HCT116 (cell line): ENCODE measurements at regions not wholly inside any gene's neighbourhood (a gene's known extent, or its start where the extent isn't known, plus 50 kb on each side); places are given as distances from the start of the nearest gene placed in this dataset.

Experiments used
- ATAC-seq: fragments of 200-7000 bp; cut with Tn5 transposase; 2 replicates; pipeline ENCODE4 v1.9.1; 2020; ENCODE audit warnings: mild to moderate bottlenecking, moderate library complexity
- BruUV-seq: library from RNA; stranded (reverse); fragments of 400-500 nt; replicated peaks from 2 replicates; lab custom pipeline; 2021; lab: Mats Ljungman, UMichigan
- CTCF ChIA-PET: fragments of 300-600 bp; sonication (Branson Sonifier 250); formaldehyde crosslinking; loops from one replicate; lab custom pipeline; 2021; ENCODE audit warnings: antibody characterized with exemption; lab: Charles Lee
- POLR2A ChIA-PET: fragments of 300-600, 350-600 bp; sonication (Branson Sonifier 250); formaldehyde crosslinking; loops from one replicate; lab custom pipeline; 2021; ENCODE audit warnings: antibody characterized with exemption; lab: Charles Lee
- RAD21 ChIA-PET, 2 experiments: fragments of 300-600 bp; sonication (Branson Sonifier 250); formaldehyde crosslinking; loops; one replicate each; lab custom pipeline; 2023; ENCODE audit warnings: low total read pairs in 2 of 2; ENCODE audit not compliant: uncharacterized antibody in 2 of 2, unreplicated experiment in 2 of 2, low non-redundant PET in 1 of 2; lab: Charles Lee
- DNase-seq: peaks from one replicate; pipeline ENCODE4 v3.0.0-alpha.2; 2010; ENCODE audit warnings: low read depth, low spot score
- H2AFZ ChIP-seq: fragments of 200-600 bp; shearing (Covaris generic), sonication (generic); 2 replicates; pipeline ENCODE4 v1.6.1; 2017; ENCODE audit warnings: low read depth, mixed run types, mixed read lengths, antibody characterized with exemption, low read length; ENCODE audit not compliant: poor library complexity, severe bottlenecking
- H3K27ac ChIP-seq: 2 replicates; pipeline ENCODE4 v1.5.1; 2012; ENCODE audit warnings: low read depth, low read length
- H3K27me3 ChIP-seq: fragments of 200-600 bp; sonication (generic); 2 replicates; pipeline ENCODE4 v1.6.1; 2016; ENCODE audit warnings: mixed run types, low read length, mixed read lengths; ENCODE audit not compliant: insufficient read depth
- H3K36me3 ChIP-seq, 2 experiments: fragments of 200-500 bp in 1 of 2; fragments of 200-600 bp in 1 of 2; sonication (Bioruptor generic) in 1 of 2; sonication (generic) in 1 of 2; 2 replicates each; pipeline versions ENCODE4 v1.5.1 to v1.6.1; 2014 to 2016; ENCODE audit warnings: low read length in 2 of 2, inconsistent platforms in 1 of 2, mixed read lengths in 1 of 2, mixed run types in 1 of 2; ENCODE audit not compliant: insufficient read depth in 2 of 2, control insufficient read depth in 1 of 2
- H3K4me1 ChIP-seq, 2 experiments: fragments of 200-600 bp in 1 of 2; sonication (generic) in 1 of 2; 2 replicates each; pipeline versions ENCODE4 v1.5.1 to v1.6.1; 2012 to 2017; ENCODE audit warnings: low read length in 2 of 2, inconsistent platforms in 1 of 2, mild to moderate bottlenecking in 1 of 2, mixed read lengths in 1 of 2, mixed run types in 1 of 2, moderate library complexity in 1 of 2; ENCODE audit not compliant: insufficient read depth in 2 of 2, control insufficient read depth in 1 of 2
- H3K4me2 ChIP-seq: fragments of 200-600 bp; sonication (generic); 2 replicates; pipeline ENCODE4 v1.6.1; 2017; ENCODE audit warnings: mixed run types, low read length, mixed read lengths
- H3K4me3 ChIP-seq, 2 experiments: fragments of 200-600 bp in 1 of 2; sonication (generic) in 1 of 2; replicated peaks in 1 of 2; 2 replicates each; pipeline ENCODE4 v1.5.1; 2011 to 2016; ENCODE audit warnings: low read length in 2 of 2, control low read depth in 1 of 2, low read depth in 1 of 2, mild to moderate bottlenecking in 1 of 2, mixed read lengths in 1 of 2, mixed run types in 1 of 2
- H3K79me2 ChIP-seq: fragments of 200-600 bp; sonication (generic); 2 replicates; pipeline ENCODE4 v1.6.1; 2017; ENCODE audit warnings: mild to moderate bottlenecking, mixed run types, low read length, moderate library complexity, mixed read lengths; ENCODE audit not compliant: insufficient read depth
- H3K9ac ChIP-seq: fragments of 200-600 bp; sonication (generic); 2 replicates; pipeline ENCODE4 v1.6.1; 2016; ENCODE audit warnings: low read length, mixed read lengths
- H3K9me2 ChIP-seq: fragments of 200-600 bp; sonication (generic), shearing (Covaris generic); 2 replicates; pipeline ENCODE4 v1.6.1; 2017; ENCODE audit warnings: mixed run types, mild to moderate bottlenecking, moderate library complexity; ENCODE audit not compliant: insufficient read depth
- H3K9me3 ChIP-seq, 2 experiments: fragments of 200-500 bp in 1 of 2; fragments of 200-600 bp in 1 of 2; sonication (Bioruptor generic) in 1 of 2; sonication (generic) in 1 of 2; 2 replicates each; pipeline ENCODE4 v1.6.1; 2014 to 2017; ENCODE audit warnings: low read length in 2 of 2, mixed read lengths in 2 of 2, inconsistent platforms in 1 of 2, low read depth in 1 of 2, mild to moderate bottlenecking in 1 of 2, mixed run types in 1 of 2, moderate library complexity in 1 of 2; ENCODE audit not compliant: control insufficient read depth in 1 of 2, insufficient read depth in 1 of 2
- H4K20me1 ChIP-seq: fragments of 200-600 bp; sonication (generic), shearing (Covaris generic); 2 replicates; pipeline ENCODE4 v1.6.1; 2017; ENCODE audit warnings: mixed run types, mild to moderate bottlenecking, moderate library complexity; ENCODE audit not compliant: insufficient read depth
- CBX3 ChIP-seq: IDR thresholded peaks from 2 replicates; pipeline ENCODE4 v1.6.1; 2012; ENCODE audit warnings: low read depth
- CEBPB ChIP-seq: IDR thresholded peaks from 2 replicates; pipeline ENCODE4 v1.6.1; 2012; ENCODE audit warnings: low read depth
- EGR1 ChIP-seq: IDR thresholded peaks from 2 replicates; pipeline ENCODE4 v1.6.1; 2012; ENCODE audit warnings: low read depth
- ELF1 ChIP-seq: IDR thresholded peaks from 2 replicates; pipeline ENCODE4 v1.6.1; 2012; ENCODE audit warnings: low read depth, borderline replicate concordance
- EZH2 ChIP-seq: fragments of 200-600 bp; sonication (generic); IDR thresholded peaks from 2 replicates; pipeline ENCODE4 v1.6.1; 2017; ENCODE audit warnings: antibody characterized with exemption, mixed run types
- POLR2A ChIP-seq: IDR thresholded peaks from 2 replicates; pipeline ENCODE4 v1.7.0; 2011; ENCODE audit warnings: borderline replicate concordance; ENCODE audit not compliant: insufficient read depth, insufficient read length; ENCODE audit errors: extremely low read depth
- RAD21 ChIP-seq: IDR thresholded peaks from 2 replicates; pipeline ENCODE4 v1.6.1; 2012; ENCODE audit warnings: low read depth, mild to moderate bottlenecking
- SIN3A ChIP-seq: IDR thresholded peaks from 2 replicates; pipeline ENCODE4 v1.6.1; 2012; ENCODE audit warnings: low read depth
- SP1 ChIP-seq: IDR thresholded peaks from 2 replicates; pipeline ENCODE4 v1.6.1; 2012; ENCODE audit warnings: low read depth
- SRF ChIP-seq: IDR thresholded peaks from 2 replicates; pipeline ENCODE4 v1.6.1; 2012; ENCODE audit warnings: low read depth
- YY1 ChIP-seq: IDR thresholded peaks from 2 replicates; pipeline ENCODE4 v1.6.1; 2011; ENCODE audit warnings: low read length, low read depth, moderate library complexity, mild to moderate bottlenecking; ENCODE audit not compliant: insufficient replicate concordance; ENCODE audit errors: extremely low read depth
- ZNF274 ChIP-seq: fragments of 200-500 bp; sonication (Bioruptor generic); IDR thresholded peaks from 2 replicates; pipeline ENCODE4 v1.6.1; 2014; ENCODE audit warnings: mild to moderate bottlenecking, low read depth, low read length, inconsistent platforms
- intact Hi-C: fragments of 100-400 bp; cut with micrococcal nuclease; formaldehyde crosslinking; loops from 2 replicates; pipeline ENCODE4 v1.10.0; 2022
- TF ChIP-seq, protein P1 (sequence below): IDR thresholded peaks from 2 replicates; pipeline ENCODE4 v1.6.1; 2012
- TF ChIP-seq, protein P2 (sequence below): IDR thresholded peaks from 2 replicates; pipeline ENCODE4 v1.6.1; 2011; ENCODE audit warnings: mild to moderate bottlenecking, low read length, moderate library complexity; ENCODE audit not compliant: insufficient replicate concordance; ENCODE audit errors: extremely low read depth
- TF ChIP-seq, protein P3 (sequence below): IDR thresholded peaks from 2 replicates; pipeline ENCODE4 v1.6.1; 2012

DNA sequence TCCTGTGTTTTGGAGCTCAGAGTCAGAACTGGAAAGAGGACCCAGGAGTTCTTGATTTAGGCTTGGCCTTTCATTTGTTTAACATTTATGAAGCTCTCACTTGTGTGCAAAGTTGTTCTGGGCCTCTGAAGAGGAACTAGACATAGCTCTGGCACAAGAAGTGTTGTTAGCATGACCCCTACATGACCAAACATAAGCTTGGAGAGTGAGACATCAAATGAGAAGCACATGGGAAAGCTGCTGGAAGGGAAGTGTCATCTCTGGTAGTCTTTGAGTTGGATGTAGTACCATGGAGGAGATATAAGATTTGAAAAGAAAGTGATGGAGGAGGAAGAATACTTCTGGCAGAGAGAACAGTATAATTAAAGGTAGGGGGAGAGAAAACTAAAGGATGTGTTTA is 370.1 kb downstream of the ADRA2A start:
- TF ChIP-seq, protein P1, sequence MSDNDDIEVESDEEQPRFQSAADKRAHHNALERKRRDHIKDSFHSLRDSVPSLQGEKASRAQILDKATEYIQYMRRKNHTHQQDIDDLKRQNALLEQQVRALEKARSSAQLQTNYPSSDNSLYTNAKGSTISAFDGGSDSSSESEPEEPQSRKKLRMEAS = no peak
- no peak for TF ChIP-seq CEBPB
- TF ChIP-seq EGR1 = no peak
- TF ChIP-seq SP1 = no peak
- H3K9ac ChIP-seq = no peak overlapping the region
- ATAC-seq (no peak), DNase-seq (no peak)
- no peaks in the 10 kb centered on the region for H3K9me3 ChIP-seq
- ChIA-PET POLR2A (no interaction called here), CTCF (no interaction called here), RAD21 (no interaction called here)
- no peak overlapping the region for H2AFZ ChIP-seq
- H3K36me3 ChIP-seq = no peaks in the 10 kb centered on the region
- no peaks in the 10 kb centered on the region for H3K79me2 ChIP-seq
- H3K27ac ChIP-seq = no peak overlapping the region
- no peaks in the 10 kb centered on the region for H3K27me3 ChIP-seq
- intact Hi-C loops = no loop called here
- H4K20me1 ChIP-seq = no peaks in the 10 kb centered on the region; the same call in 1 of the 2 replicates
- BruUV-seq = no TSS peak
- H3K4me2 ChIP-seq = no peak overlapping the region
- no peaks in the 10 kb centered on the region for H3K9me2 ChIP-seq
- no peak overlapping the region for H3K4me3 ChIP-seq
- H3K4me1 ChIP-seq = no peaks in the 10 kb centered on the region

DNA sequence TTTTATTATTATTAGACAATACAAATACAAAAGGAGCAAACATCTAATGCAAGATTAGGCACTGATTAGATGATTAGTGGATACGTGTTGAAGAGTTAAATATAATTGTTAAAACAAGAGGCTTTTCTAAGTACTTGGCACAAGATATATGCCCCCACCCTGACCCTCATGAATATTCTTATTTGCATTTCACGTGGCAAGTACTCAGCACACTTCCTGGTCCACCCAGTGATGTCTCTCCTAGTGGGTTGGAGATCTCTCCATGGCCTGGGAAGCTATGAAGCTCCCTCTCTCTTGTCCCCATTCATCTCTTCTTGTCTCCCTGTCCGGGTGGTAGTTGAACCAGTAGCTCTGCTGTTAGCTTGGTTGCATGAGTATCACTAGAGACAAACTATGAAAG is 375.3 kb downstream of the ADRA2A start:
- DNase-seq = no peak
- Histone ChIP-seq H3K4me1 (no peaks in the 10 kb centered on the region), H3K4me3 (no peak overlapping the region), H3K9me3 (no peaks in the 10 kb centered on the region), H3K27me3 (no peaks in the 10 kb centered on the region; the same call in 1 of the 2 replicates), H2AFZ (no peak overlapping the region), H3K4me2 (no peak overlapping the region), H3K79me2 (no peaks in the 10 kb centered on the region), H3K9ac (no peak overlapping the region)
- RAD21 ChIA-PET = no interaction called here
- no peak for ATAC-seq
- intact Hi-C loops = no loop called here
- POLR2A ChIA-PET = no interaction called here
- CTCF ChIA-PET = no interaction called here
- no TSS peak for BruUV-seq
- TF ChIP-seq, protein P2, sequence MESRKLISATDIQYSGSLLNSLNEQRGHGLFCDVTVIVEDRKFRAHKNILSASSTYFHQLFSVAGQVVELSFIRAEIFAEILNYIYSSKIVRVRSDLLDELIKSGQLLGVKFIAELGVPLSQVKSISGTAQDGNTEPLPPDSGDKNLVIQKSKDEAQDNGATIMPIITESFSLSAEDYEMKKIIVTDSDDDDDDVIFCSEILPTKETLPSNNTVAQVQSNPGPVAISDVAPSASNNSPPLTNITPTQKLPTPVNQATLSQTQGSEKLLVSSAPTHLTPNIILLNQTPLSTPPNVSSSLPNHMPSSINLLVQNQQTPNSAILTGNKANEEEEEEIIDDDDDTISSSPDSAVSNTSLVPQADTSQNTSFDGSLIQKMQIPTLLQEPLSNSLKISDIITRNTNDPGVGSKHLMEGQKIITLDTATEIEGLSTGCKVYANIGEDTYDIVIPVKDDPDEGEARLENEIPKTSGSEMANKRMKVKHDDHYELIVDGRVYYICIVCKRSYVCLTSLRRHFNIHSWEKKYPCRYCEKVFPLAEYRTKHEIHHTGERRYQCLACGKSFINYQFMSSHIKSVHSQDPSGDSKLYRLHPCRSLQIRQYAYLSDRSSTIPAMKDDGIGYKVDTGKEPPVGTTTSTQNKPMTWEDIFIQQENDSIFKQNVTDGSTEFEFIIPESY = no peak
- TF ChIP-seq CBX3 = no peak
- TF ChIP-seq RAD21 = no peak
- TF ChIP-seq ELF1 = no peak
- TF ChIP-seq EZH2 = no peak
- no peak for TF ChIP-seq EGR1
- TF ChIP-seq YY1 = no peak
- no peak for TF ChIP-seq SP1
- TF ChIP-seq, protein P1 = no peak
- no peak for TF ChIP-seq POLR2A
- TF ChIP-seq ZNF274 = no peak
- TF ChIP-seq SRF = no peak
- TF ChIP-seq SIN3A = no peak
- no peak for TF ChIP-seq CEBPB
- TF ChIP-seq, protein P3, sequence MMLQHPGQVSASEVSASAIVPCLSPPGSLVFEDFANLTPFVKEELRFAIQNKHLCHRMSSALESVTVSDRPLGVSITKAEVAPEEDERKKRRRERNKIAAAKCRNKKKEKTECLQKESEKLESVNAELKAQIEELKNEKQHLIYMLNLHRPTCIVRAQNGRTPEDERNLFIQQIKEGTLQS = no peak
- TF ChIP-seq, all 23 proteins: peak for 0
- no peaks in the 10 kb centered on the region for H3K9me2 ChIP-seq
- H3K36me3 ChIP-seq = no peaks in the 10 kb centered on the region
- H3K27ac ChIP-seq = no peak overlapping the region
- no peaks in the 10 kb centered on the region; the same call in 1 of the 2 replicates for H4K20me1 ChIP-seq
